Hypothalamus (tissue), 51 donors: ENCODE measurements at regions not wholly inside any gene's neighbourhood (a gene's known extent, or its start where the extent isn't known, plus 50 kb on each side); places are given as distances from the start of the nearest gene placed in this dataset.
"Not testable (repeated sequence)": the region's sequence is repeated elsewhere in the genome, so short reads cannot be mapped to it uniquely, and the experiment has no call there.

Source experiments
- DNase-seq, 51 donors: peaks; one replicate each; lab custom pipeline; 2025; lab: John Stamatoyannopoulos, UW

- DNase-seq: no peak
Observed at GRCh38 chr12:28689398-28690175, 459.5 kb upstream of the FAR2 start.

- DNase-seq: no peak
Observed at GRCh38 chr12:28693565-28694219, 455.4 kb upstream of the FAR2 start.

GRCh38 chr12:28698553-28698952, 450.5 kb upstream of the FAR2 start:
- DNase-seq: no peak

GRCh38 chr12:28699029-28699428, 450.0 kb upstream of the FAR2 start:
- DNase-seq: no peak

GRCh38 chr12:28700161-28700560, 448.9 kb upstream of the FAR2 start:
- DNase-seq: no peak

- no peak for DNase-seq
Observed at GRCh38 chr12:28704477-28705169, 444.5 kb upstream of the FAR2 start.

- no peak for DNase-seq
Observed at GRCh38 chr12:28708918-28709371, 440.1 kb upstream of the FAR2 start.

GRCh38 chr12:28709986-28710685, 438.9 kb upstream of the FAR2 start:
- DNase-seq: no peak

GRCh38 chr12:28710882-28711281, 438.2 kb upstream of the FAR2 start:
- DNase-seq: no peak

GRCh38 chr12:28711421-28711820, 437.7 kb upstream of the FAR2 start:
- DNase-seq: no peak

- peak in 1 of 51 donors; percentile 1 for DNase-seq
Observed at GRCh38 chr12:28742791-28743190, 406.3 kb upstream of the FAR2 start.

GRCh38 chr12:28746734-28747325, 402.2 kb upstream of the FAR2 start:
- no peak for DNase-seq

GRCh38 chr12:28750946-28751685, 398.0 kb upstream of the FAR2 start:
- no peak for DNase-seq

GRCh38 chr12:28755027-28755426, 394.1 kb upstream of the FAR2 start:
- no peak for DNase-seq

- DNase-seq: no peak
Observed at GRCh38 chr12:28759333-28759732, 389.7 kb upstream of the FAR2 start.

- not testable (repeated sequence) for DNase-seq
Observed at GRCh38 chr12:28760040-28760903, 388.8 kb upstream of the FAR2 start.

- DNase-seq: not testable (repeated sequence)
Observed at GRCh38 chr12:28761897-28762296, 387.2 kb upstream of the FAR2 start.

- DNase-seq: no peak
Observed at GRCh38 chr12:28766398-28766797, 382.7 kb upstream of the FAR2 start.

GRCh38 chr12:28767836-28768348, 381.2 kb upstream of the FAR2 start:
- no peak for DNase-seq
